OCI-LY3 (cell line): ENCODE measurements at regions not wholly inside any gene's neighbourhood (a gene's known extent, or its start where the extent isn't known, plus 50 kb on each side); places are given as distances from the start of the nearest gene placed in this dataset.
A peak's percentile ranks its signal among the peaks of the same experiment; 100 is the strongest.

Experiments
- H2AFZ ChIP-seq: fragments of 200-600, 300-600 bp; shearing (Covaris generic); 2 replicates; pipeline ENCODE4 v1.6.0; 2014; ENCODE audit warnings: antibody characterized with exemption, low read depth, low read length
- H3K27ac ChIP-seq: fragments of 200-600, 300-600 bp; sonication (generic); 2 replicates; pipeline ENCODE4 v1.5.1; 2014; ENCODE audit warnings: mild to moderate bottlenecking, low read length, moderate library complexity, mixed read lengths
- H3K27me3 ChIP-seq: fragments of 200-600, 300-600 bp; sonication (generic); 2 replicates; pipeline ENCODE4 v1.6.1; 2014; ENCODE audit warnings: low read depth, low read length, mixed read lengths
- H3K36me3 ChIP-seq: fragments of 200-600, 300-600 bp; sonication (generic); replicated peaks from 2 replicates; pipeline ENCODE3; 2014; ENCODE audit warnings: low read depth, low read length, mixed read lengths
- H3K4me1 ChIP-seq: fragments of 300-600, 200-600 bp; sonication (generic); 2 replicates; pipeline ENCODE4 v1.6.1; 2014; ENCODE audit warnings: low read length, mixed read lengths
- H3K4me2 ChIP-seq: fragments of 200-600, 300-600 bp; sonication (generic); 2 replicates; pipeline ENCODE4 v1.6.1; 2014; ENCODE audit warnings: low read length, mixed read lengths
- H3K4me3 ChIP-seq: fragments of 300-600, 200-600 bp; sonication (generic); 2 replicates; pipeline ENCODE4 v1.5.1; 2014; ENCODE audit warnings: antibody characterized with exemption, mild to moderate bottlenecking, low read length, moderate library complexity
- H3K79me2 ChIP-seq: fragments of 300-600, 200-600 bp; shearing (Covaris generic); 2 replicates; pipeline ENCODE4 v1.6.1; 2014; ENCODE audit warnings: mild to moderate bottlenecking, low read length, mixed read lengths
- H3K9ac ChIP-seq: fragments of 300-600, 200-600 bp; shearing (Covaris generic); 2 replicates; pipeline ENCODE4 v1.6.0; 2014; ENCODE audit warnings: mild to moderate bottlenecking, low read length, moderate library complexity
- H3K9me3 ChIP-seq: fragments of 200-600, 300-600 bp; shearing (Covaris generic); 2 replicates; pipeline ENCODE4 v1.6.1; 2014; ENCODE audit warnings: low read length, mixed read lengths; ENCODE audit not compliant: insufficient read depth
- H4K20me1 ChIP-seq: fragments of 200-600, 300-600 bp; sonication (generic); 2 replicates; pipeline ENCODE4 v1.6.1; 2016; ENCODE audit warnings: low read length, mixed read lengths; ENCODE audit not compliant: insufficient read depth
- EZH2phosphoT487 ChIP-seq: fragments of 200-600 bp; shearing (Covaris generic); IDR thresholded peaks from 2 replicates; pipeline ENCODE4 v1.6.1; 2018; ENCODE audit warnings: antibody characterized with exemption, mixed run types, low read depth
- TF ChIP-seq, protein P1 (sequence below): fragments of 200-600, 300-600 bp; sonication (generic); IDR thresholded peaks from 2 replicates; pipeline ENCODE4 v1.5.1; 2014; ENCODE audit warnings: antibody characterized with exemption, low read length, low read depth

DNA sequence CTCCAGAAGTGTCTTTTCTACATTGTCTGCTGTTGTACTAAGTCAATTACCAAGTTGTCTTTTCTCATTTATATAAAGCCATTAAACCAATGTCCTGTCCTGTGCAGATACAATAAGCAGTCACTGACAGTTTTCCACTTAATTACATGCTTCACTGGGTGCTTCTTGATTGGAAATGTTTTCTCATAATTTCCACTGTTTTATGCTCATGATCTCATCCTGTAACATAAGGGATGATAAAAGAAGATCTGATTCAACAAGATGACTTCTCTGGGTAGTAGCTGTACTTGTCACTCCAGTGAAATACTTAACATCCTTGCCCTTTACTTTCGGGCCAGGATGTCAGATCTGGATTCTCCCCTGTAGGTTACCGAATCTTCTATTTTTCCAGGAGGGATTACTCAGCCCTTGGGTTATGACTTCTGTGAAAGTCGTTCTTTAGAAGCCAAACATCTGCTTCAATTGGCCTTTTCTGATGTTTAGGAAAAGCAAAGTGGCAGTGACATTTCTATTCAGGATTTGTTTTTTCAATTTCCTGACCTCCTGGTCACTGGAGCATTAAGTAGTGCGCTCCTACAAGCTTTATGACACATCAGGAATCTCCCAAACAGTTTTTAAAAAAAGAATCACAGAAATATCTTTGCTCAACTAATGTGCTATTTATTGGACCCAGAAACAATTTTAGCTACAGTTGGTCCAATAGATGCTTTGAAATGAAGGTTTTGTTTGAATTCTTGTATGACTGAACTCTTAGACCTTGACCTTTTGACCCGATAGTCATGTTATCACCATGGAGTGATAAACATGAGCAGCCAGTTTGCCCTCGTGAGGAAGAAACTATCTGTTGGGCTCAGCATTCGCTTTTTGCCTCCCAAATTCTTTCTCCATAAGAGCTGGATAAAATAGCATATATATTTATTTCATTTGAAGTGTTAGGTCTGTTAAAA lies 234.5 kb upstream of the SSTR1 start:
- Histone ChIP-seq H3K4me3 (no peak overlapping the region), H3K9ac (no peak overlapping the region), H3K9me3 (no peaks in the 10 kb centered on the region), H3K27me3 (no peaks in the 10 kb centered on the region), H3K4me2 (no peak overlapping the region), H3K4me1 (no peaks in the 10 kb centered on the region), H3K79me2 (no peaks in the 10 kb centered on the region), H3K36me3 (no peaks in the 10 kb centered on the region), H4K20me1 (no peaks in the 10 kb centered on the region), H3K27ac (no peak overlapping the region), H2AFZ (no peak overlapping the region)
- TF ChIP-seq, protein P1, sequence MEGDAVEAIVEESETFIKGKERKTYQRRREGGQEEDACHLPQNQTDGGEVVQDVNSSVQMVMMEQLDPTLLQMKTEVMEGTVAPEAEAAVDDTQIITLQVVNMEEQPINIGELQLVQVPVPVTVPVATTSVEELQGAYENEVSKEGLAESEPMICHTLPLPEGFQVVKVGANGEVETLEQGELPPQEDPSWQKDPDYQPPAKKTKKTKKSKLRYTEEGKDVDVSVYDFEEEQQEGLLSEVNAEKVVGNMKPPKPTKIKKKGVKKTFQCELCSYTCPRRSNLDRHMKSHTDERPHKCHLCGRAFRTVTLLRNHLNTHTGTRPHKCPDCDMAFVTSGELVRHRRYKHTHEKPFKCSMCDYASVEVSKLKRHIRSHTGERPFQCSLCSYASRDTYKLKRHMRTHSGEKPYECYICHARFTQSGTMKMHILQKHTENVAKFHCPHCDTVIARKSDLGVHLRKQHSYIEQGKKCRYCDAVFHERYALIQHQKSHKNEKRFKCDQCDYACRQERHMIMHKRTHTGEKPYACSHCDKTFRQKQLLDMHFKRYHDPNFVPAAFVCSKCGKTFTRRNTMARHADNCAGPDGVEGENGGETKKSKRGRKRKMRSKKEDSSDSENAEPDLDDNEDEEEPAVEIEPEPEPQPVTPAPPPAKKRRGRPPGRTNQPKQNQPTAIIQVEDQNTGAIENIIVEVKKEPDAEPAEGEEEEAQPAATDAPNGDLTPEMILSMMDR = no peak
- TF ChIP-seq EZH2phosphoT487 = no peak

DNA sequence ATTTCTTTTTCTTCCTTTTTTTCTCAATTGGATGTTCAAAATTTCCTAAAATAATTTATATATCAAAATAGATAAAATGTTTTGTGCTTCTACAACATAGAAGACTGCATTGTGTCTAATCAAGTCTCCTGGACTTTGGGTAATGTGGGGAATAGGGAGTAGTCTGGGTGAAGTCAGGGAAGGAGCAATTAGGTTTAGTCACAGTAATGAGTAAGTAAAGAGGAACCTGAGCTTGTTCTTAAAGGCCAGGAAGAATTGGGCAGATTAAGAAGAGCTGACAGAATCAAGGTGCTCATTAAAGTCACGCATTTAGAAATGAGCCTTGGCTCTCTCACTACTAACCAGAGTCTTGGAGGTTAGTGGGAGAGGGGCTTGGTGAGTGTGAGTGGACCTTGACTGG lies 233.3 kb upstream of the SSTR1 start:
- Histone ChIP-seq H3K9me3 (no peaks in the 10 kb centered on the region), H3K4me1 (no peaks in the 10 kb centered on the region), H4K20me1 (no peaks in the 10 kb centered on the region), H3K9ac (no peak overlapping the region), H3K4me3 (no peak overlapping the region), H3K36me3 (no peaks in the 10 kb centered on the region), H3K4me2 (no peak overlapping the region), H3K27me3 (no peaks in the 10 kb centered on the region), H3K79me2 (no peaks in the 10 kb centered on the region), H3K27ac (no peak overlapping the region), H2AFZ (no peak overlapping the region)
- no peak for TF ChIP-seq EZH2phosphoT487
- TF ChIP-seq, protein P1 = no peak

DNA sequence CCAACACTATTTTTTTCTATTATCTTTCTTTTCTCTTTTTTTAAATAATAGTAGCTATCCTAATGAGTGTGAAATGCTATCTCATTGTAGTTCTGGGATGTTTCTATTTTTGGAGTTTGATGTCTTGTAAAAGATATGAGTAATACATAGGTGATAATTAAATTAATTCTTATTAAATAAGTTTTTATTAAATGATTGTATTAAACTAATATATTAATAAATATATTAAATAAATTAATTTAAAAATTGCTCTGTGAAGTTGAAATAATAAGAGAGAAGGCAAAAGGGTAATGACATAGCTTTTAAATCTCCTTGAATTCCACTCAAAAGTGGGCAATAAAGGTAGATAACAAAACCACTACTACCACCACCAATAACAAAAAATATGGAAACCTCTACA lies 230.2 kb upstream of the SSTR1 start:
- no peak overlapping the region for H3K4me3 ChIP-seq
- H3K9ac ChIP-seq = no peak overlapping the region
- H3K9me3 ChIP-seq = no peaks in the 10 kb centered on the region
- no peaks in the 10 kb centered on the region for H3K79me2 ChIP-seq
- H3K4me1 ChIP-seq = no peaks in the 10 kb centered on the region
- no peak overlapping the region for H3K27ac ChIP-seq
- no peaks in the 10 kb centered on the region for H4K20me1 ChIP-seq
- no peak overlapping the region for H3K4me2 ChIP-seq
- TF ChIP-seq, protein P1 = no peak
- no peak for TF ChIP-seq EZH2phosphoT487
- H2AFZ ChIP-seq = no peak overlapping the region
- no peaks in the 10 kb centered on the region for H3K36me3 ChIP-seq
- H3K27me3 ChIP-seq = no peaks in the 10 kb centered on the region

DNA sequence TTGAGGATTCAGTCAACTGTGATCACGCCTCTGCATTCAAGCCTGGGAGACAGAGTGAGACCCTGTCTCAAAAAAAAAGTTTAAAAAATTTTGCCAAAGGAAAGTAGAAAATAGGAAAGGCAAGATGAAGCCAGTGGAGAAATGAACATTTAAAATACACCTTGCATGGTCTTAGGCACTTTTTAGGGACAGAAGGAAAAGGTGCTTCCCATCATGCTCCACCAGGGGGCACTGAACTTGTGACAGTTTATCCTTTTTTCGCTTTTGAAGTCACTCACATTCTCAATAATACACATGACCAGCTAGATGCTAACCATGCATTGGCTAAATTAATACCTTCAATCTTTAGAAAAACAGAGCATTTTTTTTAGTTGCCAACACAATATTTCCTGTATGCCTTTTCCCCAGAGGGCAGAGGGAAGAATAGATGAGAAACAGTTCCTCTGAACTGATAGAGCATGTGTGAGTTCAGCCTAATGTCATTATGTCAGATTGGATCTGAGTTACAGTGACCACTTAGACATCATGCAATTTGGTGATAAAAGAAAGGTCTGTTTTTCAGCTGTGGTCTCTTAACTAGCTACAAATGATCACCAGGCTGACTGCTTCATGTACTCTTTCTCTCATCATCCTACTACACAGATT lies 221.8 kb upstream of the SSTR1 start:
- Histone ChIP-seq H3K4me1 (no peaks in the 10 kb centered on the region), H3K4me2 (no peak overlapping the region), H3K27me3 (no peaks in the 10 kb centered on the region), H3K27ac (no peak overlapping the region), H3K4me3 (no peak overlapping the region), H2AFZ (no peak overlapping the region), H3K9ac (no peak overlapping the region), H3K79me2 (no peaks in the 10 kb centered on the region), H3K9me3 (no peaks in the 10 kb centered on the region), H4K20me1 (no peaks in the 10 kb centered on the region), H3K36me3 (no peaks in the 10 kb centered on the region)
- TF ChIP-seq, protein P1 = peak; percentile 72
- TF ChIP-seq EZH2phosphoT487 = no peak
